GM18867 (cell line): ENCODE measurements at regions not wholly inside any gene's neighbourhood (a gene's known extent, or its start where the extent isn't known, plus 50 kb on each side); places are given as distances from the start of the nearest gene placed in this dataset.
"Not testable (repeated sequence)": the region's sequence is repeated elsewhere in the genome, so short reads cannot be mapped to it uniquely, and the experiment has no call there.

Source experiments
- ATAC-seq: cut with Tn5 transposase; IDR thresholded peaks from one replicate; pipeline ENCODE4 v1.9.1; 2021; ENCODE audit warnings: mild to moderate bottlenecking, moderate library complexity; ENCODE audit not compliant: unreplicated experiment

GRCh38 chr4:23422878-23423277 lies 467.0 kb downstream of the PPARGC1A start:
- no peak for ATAC-seq

GRCh38 chr4:23413631-23414030 lies 476.2 kb downstream of the PPARGC1A start:
- no peak for ATAC-seq

- no peak for ATAC-seq
These were observed 477.1 kb downstream of the PPARGC1A start for GRCh38 chr4:23412701-23413100.

- not testable (repeated sequence) for ATAC-seq
These were observed 480.9 kb downstream of the PPARGC1A start for GRCh38 chr4:23408913-23409312.

GRCh38 chr4:23401572-23401971 lies 488.3 kb downstream of the PPARGC1A start:
- no peak for ATAC-seq

- ATAC-seq: no peak
These were observed 496.9 kb downstream of the PPARGC1A start for GRCh38 chr4:23392860-23393458.

GRCh38 chr4:23390246-23390645 lies 499.6 kb downstream of the PPARGC1A start:
- ATAC-seq: no peak

GRCh38 chr4:23388699-23389395 lies 501.0 kb downstream of the PPARGC1A start:
- no peak for ATAC-seq

GRCh38 chr4:23388255-23388654 lies 501.6 kb downstream of the PPARGC1A start:
- ATAC-seq: no peak

- ATAC-seq: no peak
These were observed 505.1 kb downstream of the PPARGC1A start for GRCh38 chr4:23384741-23385140.

GRCh38 chr4:23382879-23383278 lies 507.0 kb downstream of the PPARGC1A start:
- ATAC-seq: no peak

- no peak for ATAC-seq
These were observed 515.6 kb downstream of the PPARGC1A start for GRCh38 chr4:23374259-23374658.

- no peak for ATAC-seq
These were observed 516.6 kb downstream of the PPARGC1A start for GRCh38 chr4:23373261-23373660.

- ATAC-seq: no peak
These were observed 518.3 kb downstream of the PPARGC1A start for GRCh38 chr4:23371533-23371932.

GRCh38 chr4:23369331-23369730 lies 520.5 kb downstream of the PPARGC1A start:
- ATAC-seq: no peak

GRCh38 chr4:23368081-23368697 lies 521.7 kb downstream of the PPARGC1A start:
- ATAC-seq: no peak

- ATAC-seq: no peak
These were observed 523.3 kb downstream of the PPARGC1A start for GRCh38 chr4:23366557-23366906.

- no peak for ATAC-seq
These were observed 523.8 kb downstream of the PPARGC1A start for GRCh38 chr4:23365871-23366556.

GRCh38 chr4:23365086-23365485 lies 524.8 kb downstream of the PPARGC1A start:
- no peak for ATAC-seq

- ATAC-seq: no peak
These were observed 525.7 kb downstream of the PPARGC1A start for GRCh38 chr4:23364167-23364566.

- no peak for ATAC-seq
These were observed 528.4 kb downstream of the PPARGC1A start for GRCh38 chr4:23361453-23361852.

GRCh38 chr4:23360718-23361117 lies 529.1 kb downstream of the PPARGC1A start:
- ATAC-seq: no peak
